IPS-NIHi11 (cell line): ENCODE measurements at regions not wholly inside any gene's neighbourhood (a gene's known extent, or its start where the extent isn't known, plus 50 kb on each side); places are given as distances from the start of the nearest gene placed in this dataset.
"Not testable (repeated sequence)": the region's sequence is repeated elsewhere in the genome, so short reads cannot be mapped to it uniquely, and the experiment has no call there.

Experiments
- DNase-seq: peaks from one replicate; pipeline ENCODE4 v3.0.0; 2012; ENCODE audit warnings: mixed read lengths, low spot score

DNA sequence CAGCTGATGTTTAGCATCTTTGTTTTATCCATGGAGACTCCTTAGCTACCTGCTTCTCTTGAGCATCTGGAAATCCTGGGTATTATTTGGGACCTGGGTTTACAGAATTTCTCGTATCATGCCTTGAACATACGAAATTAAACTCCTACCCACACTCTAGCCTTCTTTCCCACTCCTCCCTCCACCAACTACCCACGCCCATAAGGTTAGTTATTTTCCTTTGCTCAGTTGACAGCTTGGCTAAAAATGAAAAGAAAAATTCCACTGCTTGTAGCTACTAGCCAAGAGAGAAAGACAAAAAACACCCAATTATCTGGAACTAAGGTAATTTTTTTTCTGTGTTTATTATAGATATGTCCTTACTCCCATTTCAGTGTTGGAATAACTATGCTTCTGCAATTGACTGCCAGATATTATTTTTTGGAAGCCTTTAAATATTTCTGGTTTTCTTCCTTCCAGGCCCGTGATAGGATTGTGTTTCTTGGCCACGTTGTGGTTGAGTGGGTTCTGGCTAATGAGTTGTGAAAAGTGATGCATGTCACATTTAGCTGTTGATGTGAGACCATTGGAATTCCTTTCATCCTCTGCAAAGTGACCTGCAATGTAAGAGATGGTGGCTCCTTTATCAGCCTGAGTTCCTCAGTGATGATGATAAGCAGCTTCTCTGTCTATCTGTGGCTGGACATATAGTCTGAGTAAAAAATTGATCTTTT is 308.1 kb downstream of the LRRC70 start:
- DNase-seq: peak; percentile 35

DNA sequence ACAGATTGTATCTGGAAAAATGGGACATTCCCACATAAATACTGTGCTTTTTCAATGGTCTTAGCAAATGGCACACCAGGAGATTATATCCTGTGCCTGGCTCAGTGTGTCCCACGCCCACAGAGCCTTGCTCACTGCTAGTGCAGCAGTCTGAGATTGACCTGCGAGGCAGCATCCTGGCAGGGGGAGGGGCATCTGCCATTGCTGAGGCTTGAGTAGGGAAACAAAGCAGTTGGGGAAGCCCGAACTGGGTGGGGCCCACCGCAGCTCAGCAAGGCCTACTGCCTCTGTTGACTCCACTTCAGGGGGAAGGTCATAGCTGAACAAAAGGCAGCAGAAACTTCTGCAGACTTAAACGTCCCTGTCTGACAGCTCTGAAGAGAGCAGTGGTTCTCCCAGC is 258.7 kb downstream of the LRRC70 start:
- not testable (repeated sequence) for DNase-seq

DNA sequence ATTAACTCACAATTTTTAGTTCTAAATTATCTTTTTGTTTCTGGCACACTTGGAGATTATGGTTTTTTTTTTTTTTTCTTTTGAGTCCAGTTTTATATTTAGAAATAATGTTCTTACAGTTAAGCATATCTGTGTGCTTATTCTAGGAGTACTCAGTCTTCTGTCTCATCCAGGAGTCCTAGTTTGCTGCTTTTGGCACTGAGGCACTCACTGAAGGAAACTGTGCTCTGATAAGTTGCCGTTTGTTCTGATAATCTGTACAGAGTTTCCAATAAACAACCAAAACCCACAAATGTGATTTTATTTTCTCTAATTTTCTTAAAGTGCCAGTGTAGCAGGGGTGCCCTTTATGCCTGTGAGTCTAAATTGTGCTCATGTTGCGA is 251.0 kb downstream of the LRRC70 start:
- DNase-seq: no peak

DNA sequence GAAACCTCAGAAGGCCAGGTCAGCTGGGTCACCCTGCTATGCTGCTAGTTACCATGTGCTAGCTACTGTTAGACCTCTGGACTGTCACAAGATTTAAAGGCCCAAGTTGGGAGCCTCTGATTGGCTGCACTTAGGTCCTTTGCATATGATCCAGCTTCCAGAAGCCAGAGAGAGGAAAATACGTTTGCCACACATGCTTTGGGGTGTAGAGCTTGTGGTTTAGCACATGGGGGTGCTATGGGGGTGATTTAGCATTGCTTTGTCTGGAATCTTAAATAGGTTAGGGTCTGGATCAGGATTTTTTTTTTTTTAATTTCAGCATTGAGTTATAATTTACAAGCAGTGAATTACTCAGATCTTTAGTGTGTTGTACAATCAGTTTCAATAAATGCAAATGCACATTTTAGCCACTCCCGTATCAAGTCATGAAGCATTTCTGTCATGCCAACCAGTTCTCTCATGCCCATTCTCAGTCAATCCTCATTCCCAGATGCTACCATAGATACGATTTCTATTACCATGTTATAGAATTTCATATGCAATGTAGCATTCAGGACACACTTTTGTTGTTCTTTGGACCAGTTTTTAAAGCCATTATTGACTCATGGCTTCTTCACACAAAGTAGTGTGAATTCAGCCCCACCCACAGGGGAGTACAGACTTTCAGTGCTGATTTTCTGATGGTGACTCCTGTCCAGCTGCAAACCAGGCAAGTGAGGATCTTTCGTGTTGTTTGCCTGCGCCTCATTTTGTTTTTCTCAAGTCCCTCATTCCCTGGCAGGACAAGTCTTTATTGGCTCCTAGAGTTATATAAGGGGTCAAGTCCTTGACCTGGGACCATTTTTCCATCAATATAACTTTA is 250.4 kb downstream of the LRRC70 start:
- no peak for DNase-seq

DNA sequence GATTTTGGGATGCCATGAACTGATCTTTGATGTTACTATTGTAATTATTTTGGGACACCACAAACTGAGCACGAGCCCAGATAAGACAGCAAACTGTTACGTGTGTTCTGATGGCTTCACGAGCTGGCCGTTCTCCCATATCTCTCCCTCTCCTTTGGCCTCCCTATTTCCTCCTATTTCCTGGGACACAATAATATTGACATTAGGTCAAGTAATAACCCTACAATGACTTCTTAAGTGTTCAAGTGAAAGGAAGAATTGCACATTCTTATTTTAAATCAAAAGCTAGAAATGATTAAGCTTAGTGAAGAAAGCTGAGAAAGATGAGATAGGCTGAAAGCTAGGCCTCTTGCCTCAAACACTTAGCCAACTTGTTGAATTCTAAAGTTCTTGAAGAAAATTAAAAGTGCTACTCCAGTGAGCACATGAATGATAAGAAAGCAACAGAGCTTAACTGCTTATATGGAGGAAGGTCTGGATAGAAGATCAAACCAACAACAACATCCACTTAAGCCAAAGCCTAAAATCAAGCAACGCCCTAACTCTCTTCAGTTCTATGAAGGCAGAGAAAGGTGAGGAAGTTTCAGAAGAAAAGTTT is 247.1 kb downstream of the LRRC70 start:
- no peak for DNase-seq

DNA sequence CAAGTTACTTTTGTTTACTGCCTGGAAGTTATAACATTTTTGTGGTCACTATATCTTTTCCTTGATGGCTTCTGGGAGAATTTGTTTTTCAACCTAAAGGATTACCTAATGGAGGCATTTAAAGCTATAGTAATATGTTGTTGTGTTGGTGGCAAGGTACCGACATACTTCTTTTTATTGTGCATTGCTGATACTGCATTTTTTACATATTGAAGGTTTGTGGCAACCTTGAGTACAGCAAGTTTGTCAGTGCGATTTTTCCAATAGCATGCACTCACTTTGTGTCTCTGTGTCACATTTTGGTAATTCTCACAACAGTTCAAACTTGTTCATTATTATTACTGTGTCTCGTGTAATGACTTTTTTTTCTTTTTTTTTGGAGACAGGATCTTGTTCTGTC is 246.3 kb downstream of the LRRC70 start:
- no peak for DNase-seq

DNA sequence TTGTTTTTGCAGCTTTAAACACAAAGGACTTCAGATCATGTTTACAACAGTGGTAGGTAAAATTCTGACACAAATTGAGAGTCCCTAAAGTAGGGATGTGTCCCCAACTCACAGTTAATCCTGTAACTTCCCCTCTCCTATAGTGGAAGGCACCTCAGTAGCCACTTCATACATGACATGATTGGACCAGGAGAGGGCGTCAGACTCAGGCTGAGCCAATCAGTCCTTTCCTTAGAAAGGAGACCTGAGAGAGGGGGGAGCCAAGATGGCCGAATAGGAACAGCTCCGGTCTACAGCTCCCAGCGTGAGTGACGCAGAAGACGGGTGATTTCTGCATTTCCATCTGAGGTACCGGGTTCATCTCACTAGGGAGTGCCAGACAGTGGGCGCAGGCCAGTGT is 238.4 kb downstream of the LRRC70 start:
- peak; percentile 42 for DNase-seq

DNA sequence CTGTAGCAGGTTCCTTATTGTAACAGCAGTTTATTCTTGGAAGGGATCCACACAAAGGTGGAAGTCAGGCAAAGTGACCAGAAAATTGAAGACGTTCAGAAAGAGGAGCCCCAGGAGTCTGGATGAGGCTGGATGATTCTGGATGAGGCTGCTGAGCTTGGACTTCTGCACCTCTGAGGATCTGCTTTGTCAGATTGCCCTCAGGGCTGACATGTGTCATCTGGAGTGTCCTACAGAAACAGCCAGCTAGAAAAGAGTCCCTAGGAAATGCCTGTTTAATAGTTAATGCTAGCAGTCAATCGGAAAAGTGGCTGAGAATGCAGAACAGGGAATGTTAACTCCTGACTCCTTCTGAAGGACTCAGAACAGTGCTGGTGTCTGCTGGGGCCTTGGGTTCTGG is 236.4 kb downstream of the LRRC70 start:
- DNase-seq: no peak

DNA sequence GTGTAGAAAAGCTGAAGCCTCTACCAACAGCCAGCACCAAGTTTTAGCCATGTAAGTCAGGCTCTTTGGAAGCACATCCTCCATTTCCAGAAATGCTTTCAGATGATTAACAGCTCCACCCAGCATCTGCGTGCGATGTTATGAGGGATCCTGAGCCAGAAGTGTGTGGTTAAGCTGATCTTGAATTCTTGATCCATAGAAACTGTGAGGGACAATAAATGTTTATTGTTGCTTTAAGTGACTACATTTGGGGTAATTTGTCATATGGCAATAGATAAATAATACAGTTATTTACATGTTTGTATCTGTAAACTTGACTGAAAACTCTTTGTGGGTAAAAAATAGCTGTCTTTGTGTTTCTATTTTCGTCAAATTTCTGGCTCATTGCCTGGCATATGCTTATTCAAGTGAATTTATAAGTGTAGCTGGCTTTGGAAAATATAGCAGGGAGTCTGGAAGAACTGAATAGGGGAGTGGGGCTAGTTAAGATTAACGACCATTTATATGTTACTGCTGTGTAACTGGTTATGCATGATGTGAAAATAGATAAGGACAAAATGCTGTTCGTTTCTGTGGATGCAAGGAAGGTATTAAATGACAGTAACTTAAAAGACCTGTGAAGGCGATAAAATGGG is 234.1 kb downstream of the LRRC70 start:
- DNase-seq: no peak

DNA sequence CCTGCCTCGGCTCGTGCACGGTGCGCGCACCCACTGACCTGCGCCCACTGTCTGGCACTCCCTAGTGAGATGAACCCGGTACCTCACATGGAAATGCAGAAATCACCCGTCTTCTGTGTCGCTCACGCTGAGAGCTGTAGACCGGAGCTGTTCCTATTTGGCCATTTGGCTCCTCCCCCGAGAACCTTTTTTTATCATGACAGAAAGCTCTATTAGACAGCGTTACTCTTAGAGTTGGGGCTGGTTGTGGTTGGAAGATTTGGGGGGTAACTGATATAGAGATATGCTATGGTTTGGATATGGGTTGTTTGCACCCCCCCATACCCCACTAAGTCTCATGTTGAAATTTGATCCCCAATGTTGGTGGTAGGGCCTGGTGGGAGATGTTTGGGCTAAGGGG is 226.2 kb downstream of the LRRC70 start:
- DNase-seq: not testable (repeated sequence)

DNA sequence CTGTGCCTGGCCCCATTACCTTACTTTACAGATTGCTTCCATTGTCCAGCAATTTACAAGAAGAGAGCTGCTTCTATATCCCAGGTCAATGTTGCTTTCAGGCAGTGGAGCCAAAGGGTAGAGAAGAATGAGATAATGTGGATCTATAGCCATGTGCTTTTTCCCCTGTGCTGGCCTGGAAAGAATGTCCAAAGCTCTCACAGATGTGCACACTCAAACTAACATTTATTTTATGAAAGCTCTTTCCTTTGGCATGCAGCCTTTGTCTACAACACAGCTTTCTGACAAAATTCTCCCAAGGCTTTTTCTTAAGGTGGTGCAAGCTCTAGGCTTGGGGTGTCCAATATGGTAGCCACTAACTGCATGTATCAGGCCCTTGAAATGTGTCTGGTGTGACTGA is 217.3 kb downstream of the LRRC70 start:
- DNase-seq: no peak

DNA sequence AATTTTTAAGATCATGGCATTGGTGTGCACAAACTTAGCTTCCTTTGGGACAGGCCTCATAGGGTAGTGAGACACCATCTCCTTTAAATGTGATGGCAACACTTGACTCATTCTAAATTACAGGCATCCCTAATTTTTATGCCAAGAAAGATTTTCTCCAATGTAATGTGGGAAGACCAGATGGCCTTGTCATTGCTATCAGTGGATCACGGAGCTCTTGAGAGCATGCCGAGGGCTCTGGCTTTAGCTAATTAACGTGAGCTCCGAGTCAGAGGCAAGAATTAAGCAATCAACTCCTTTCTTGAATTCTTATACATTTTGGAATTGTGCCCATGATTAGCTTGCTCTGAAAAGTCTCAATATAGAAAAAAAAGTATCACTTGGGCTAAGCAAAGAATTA is 215.8 kb downstream of the LRRC70 start:
- no peak for DNase-seq

DNA sequence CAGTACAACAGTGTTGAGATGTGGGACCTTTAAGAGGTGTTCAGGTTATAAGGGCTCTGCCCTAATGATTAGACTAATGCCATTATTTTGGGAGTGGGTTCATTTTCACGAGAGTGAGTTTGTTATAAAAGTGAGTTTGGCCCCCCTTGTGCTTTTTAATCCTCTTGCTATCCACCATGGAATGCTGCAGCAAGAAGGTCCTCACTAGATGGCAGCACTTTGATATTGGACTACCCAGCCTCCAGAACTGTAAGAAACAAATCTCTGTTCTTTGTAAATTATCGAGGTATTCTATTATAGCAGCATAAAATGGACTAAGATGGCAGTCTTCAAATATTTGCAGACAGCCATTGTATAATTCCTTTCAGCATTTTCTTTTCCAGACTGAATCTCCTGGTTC is 212.4 kb downstream of the LRRC70 start:
- DNase-seq: no peak

DNA sequence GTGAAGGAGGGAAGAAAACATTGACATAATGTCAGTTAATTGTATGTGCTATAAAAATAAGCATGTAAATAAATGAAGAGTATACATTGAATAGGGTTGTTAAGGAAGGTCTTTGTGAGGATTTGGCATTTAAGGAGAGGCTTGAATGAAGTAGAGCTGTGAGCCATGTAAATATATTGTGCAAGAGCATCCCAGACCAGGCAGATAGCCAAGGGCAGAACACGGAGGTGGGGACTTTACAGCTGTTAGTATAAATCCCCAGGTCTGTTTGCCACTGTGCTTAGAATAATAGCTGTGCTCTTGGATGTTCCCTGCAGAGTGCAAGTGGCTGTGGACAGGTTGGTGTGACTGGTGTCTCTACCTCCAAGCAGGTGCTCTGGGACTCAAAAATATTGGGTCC is 211.7 kb downstream of the LRRC70 start:
- DNase-seq: no peak

DNA sequence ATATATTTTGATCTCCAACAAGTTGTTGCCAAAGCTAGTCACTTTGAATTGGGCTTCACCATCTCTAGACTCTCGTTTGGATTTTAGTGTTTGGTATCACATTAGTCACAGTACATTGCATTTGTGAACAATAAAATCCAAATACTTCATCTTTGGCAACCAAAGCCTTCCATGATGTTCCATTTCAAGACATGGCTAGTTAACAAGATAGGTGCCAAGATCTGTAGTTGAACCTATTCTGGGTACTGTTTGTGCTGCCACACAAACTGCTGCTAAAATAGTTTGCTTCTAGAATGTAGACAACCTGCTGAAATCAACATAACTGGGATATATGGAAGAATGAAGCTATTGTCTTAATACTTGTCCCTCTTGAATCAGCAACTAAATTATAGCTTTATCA is 207.5 kb downstream of the LRRC70 start:
- DNase-seq: no peak

DNA sequence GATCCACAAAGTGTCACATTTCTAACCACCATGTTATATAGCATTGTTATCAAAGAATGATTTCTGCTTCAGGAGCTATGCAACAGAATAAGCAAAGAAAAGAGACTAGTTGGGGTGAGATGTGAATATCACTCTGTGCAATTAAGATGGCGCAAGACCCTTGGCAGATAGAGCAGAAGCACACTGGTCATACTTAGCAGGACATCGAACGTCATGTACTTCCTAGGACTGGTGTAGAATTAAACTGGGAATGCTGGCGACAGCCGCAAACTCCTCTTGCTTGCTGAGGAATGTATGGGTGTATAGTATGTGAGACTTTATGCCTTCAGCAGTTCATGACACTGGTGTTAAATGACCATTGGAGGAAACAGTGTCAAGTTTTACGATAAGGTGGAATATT is 207.0 kb downstream of the LRRC70 start:
- no peak for DNase-seq

DNA sequence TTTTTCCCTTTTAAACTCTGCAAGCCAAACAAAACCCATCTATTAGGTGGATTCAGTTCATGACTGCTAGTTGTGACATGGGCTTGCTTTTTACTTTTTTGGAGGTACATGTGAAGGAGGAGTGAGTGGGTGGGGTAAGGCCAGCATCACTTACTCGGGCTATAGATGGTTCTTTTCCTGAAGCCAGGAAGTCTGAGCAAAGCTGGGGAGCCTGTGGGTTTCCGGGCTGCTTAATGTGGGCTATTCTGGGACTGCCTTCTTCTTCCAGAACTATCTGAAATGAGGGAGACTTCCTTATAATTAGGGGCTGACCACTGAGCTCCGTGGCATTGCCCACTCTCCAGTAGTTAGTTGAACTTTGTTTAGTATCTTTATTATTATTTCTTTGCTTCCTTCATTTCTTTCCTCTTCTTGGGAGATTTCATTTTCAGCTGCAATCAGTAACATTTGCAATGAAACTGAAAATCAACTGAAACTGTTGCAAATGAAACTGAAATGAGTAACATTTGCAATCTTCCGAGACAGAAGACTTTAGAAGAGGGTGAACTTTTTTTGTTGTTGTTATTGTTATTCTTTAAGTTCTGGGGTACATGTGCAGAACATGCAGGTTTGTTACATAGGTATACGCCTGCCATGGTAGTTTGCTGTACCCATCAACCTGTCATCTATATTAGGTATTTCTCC is 204.9 kb downstream of the LRRC70 start:
- no peak for DNase-seq

DNA sequence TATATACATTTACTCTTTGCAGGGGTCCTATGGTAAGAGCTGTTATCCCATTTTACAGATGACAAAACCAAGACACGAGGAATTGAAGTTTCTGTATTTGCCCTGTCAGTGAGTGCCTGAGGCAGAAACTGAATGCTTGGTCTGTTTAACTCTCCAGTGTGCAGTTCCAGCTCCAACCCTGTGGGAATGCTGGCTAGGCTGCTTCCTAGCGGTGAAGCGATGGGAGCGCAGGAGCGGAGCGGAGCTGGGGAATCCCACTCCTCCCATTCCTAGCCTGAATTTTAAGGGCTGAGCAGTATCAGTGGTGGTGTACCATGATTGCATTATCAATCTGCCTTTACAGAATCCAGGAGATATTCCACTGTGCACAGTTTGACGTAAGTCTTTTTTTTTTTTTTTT is 202.3 kb downstream of the LRRC70 start:
- DNase-seq: peak; percentile 22

DNA sequence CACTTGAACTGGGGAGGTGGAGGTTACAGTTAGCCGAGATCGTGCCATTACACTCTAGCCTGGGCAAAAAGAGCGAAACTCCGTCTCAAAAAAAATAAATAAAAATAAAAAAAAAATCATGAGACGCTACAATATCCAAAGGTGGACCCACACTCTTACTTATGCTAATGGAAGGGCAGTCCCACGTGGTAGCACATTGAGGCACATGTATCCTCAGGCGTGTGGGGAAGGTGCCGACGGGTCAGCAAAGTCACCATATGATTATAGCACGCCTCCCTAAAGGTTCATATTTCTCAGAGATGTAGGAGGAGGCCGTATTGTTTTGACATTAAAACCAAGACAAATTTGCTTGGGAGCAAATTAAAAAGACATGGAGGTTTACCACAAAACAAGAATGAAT is 201.6 kb downstream of the LRRC70 start:
- DNase-seq: no peak

DNA sequence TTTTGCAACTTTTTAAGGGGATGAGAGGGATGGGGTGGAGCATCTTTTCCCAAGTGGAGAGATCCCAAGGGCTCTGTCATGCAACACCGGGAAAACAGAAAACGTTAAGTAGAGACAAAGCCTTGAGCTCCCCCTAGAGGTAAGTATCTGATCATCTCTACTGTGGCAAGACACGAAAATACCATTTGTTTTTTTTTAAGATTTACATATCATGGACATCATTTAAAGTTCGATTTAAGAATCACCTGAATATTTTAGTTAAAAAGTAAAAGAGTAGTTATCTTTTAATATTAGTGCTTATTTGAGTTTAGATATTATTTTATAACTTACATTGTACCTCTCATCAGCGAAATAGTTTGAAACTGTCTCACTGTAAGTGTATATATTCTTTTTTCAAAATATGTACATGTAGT is 200.4 kb downstream of the LRRC70 start:
- DNase-seq: peak; percentile 75

DNA sequence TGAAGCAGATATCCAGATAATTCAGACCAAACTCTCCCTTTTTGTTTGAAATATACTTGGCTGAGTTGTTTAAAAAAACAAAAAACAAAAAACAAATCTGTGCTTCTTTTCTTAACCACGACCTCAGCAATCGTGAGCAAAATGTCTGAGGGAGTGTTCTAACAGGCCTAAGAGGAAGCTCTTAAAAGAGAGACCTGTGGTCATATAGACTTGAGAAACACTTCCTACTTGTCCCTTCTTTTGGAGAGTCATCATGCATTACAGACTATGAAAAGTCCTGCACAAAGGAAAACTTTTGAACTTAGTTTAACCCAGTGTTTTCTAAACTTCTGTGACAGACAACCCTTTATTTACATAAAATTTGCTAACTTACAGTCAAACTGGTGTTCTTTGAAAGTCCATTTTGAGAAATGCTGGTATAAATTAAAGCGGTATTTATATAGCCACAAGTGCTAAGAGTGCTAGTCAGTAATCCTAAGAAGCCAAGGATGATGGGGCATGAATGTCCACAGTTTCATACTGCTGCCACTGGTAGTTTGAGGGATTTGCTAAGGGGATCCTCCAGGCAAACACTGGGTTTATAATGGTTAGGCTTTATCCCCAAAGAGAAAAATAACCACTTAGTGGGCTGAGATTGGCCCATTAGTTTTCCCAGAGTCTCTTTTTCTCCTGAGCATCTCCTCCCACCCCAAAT is 199.8 kb downstream of the LRRC70 start:
- no peak for DNase-seq

DNA sequence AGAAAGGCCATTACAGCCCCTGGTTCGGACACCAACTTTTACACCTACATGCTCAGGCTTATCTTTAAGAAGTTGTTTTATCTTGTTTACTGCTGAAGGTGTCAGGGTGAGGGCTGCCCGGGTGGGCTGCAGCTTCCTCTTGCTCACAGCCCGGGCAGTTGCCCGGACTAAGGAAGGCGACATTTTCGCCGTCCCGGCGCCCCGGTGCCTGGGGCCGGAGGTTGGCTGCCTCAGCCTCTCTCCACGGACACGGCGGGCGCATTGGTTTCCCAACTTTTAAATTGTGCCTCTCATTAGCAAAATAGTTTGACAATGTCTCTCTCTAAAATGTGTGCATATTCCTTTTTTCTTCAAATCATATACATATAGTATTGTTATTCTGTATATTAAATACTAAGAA is 198.5 kb downstream of the LRRC70 start:
- DNase-seq: not testable (repeated sequence)
